B cell (primary cell): ENCODE measurements at regions not wholly inside any gene's neighbourhood (a gene's known extent, or its start where the extent isn't known, plus 50 kb on each side); places are given as distances from the start of the nearest gene placed in this dataset.
"Not testable (repeated sequence)": the region's sequence is repeated elsewhere in the genome, so short reads cannot be mapped to it uniquely, and the experiment has no call there.

Experiments
- ATAC-seq: fragments of 200-7000 bp; cut with Tn5 transposase; one replicate; pipeline ENCODE4 v1.10.0; 2021; ENCODE audit warnings: low read depth, mild to moderate bottlenecking, moderate number of reproducible peaks, moderate library complexity
- CTCF ChIA-PET: fragments of 350-600 bp; sonication (Branson Sonifier 250); formaldehyde crosslinking; loops from one replicate; lab custom pipeline; 2021; ENCODE audit warnings: antibody characterized with exemption, inconsistent platforms; lab: Charles Lee
- POLR2A ChIA-PET: fragments of 350-600 bp; sonication (Branson Sonifier 250); formaldehyde crosslinking; loops from one replicate; lab custom pipeline; 2021; ENCODE audit warnings: antibody characterized with exemption; lab: Charles Lee
- DNase-seq: peaks from one replicate; pipeline ENCODE4 v3.0.0; 2013
- H2AFZ ChIP-seq: 2 replicates; pipeline ENCODE4 v1.6.1; 2012; ENCODE audit warnings: mild to moderate bottlenecking, low read depth, low read length; ENCODE audit not compliant: insufficient read depth, poor library complexity, severe bottlenecking
- H3K27ac ChIP-seq, 2 donors: 1 replicate in 1 of 2; 2 replicates in 1 of 2; pipeline ENCODE4 v1.5.1; 2012 to 2013; ENCODE audit warnings: low read length in 2 of 2, mild to moderate bottlenecking in 2 of 2, moderate library complexity in 1 of 2
- H3K27me3 ChIP-seq, 4 experiments: fragments of 200-600 bp in 1 of 4; sonication (generic) in 1 of 4; replicated peaks in 1 of 4; 1 replicate in 2 of 4; 2 replicates in 2 of 4; pipeline versions ENCODE4 v1.6.1 to v1.7.0; 2013 to 2016; ENCODE audit warnings: low read length in 3 of 4, mild to moderate bottlenecking in 2 of 4, mixed read lengths in 1 of 4, moderate library complexity in 1 of 4; ENCODE audit not compliant: insufficient read depth in 4 of 4, control insufficient read depth in 3 of 4; ENCODE audit errors: control extremely low read depth in 1 of 4
- H3K36me3 ChIP-seq, 2 experiments: replicated peaks in 1 of 2; 1 replicate in 1 of 2; 2 replicates in 1 of 2; pipeline versions ENCODE4 v1.6.1 to v1.7.1; 2013; ENCODE audit warnings: low read length in 1 of 2; ENCODE audit not compliant: insufficient read depth in 2 of 2, control insufficient read depth in 1 of 2; ENCODE audit errors: control extremely low read depth in 1 of 2, extremely low read depth in 1 of 2
- H3K4me1 ChIP-seq, 2 donors: fragments of 200-600 bp in 1 of 2; sonication (generic) in 1 of 2; 1 replicate in 1 of 2; 2 replicates in 1 of 2; pipeline versions ENCODE4 v1.5.1 to v1.6.1; 2013 to 2017; ENCODE audit warnings: low read length in 2 of 2; ENCODE audit not compliant: control insufficient read depth in 2 of 2, insufficient read depth in 2 of 2
- H3K4me2 ChIP-seq: replicated peaks from 2 replicates; pipeline ENCODE3; 2012; ENCODE audit warnings: mild to moderate bottlenecking, low read depth, low read length; ENCODE audit not compliant: poor library complexity, severe bottlenecking
- H3K4me3 ChIP-seq, 5 experiments: fragments of 200-600 bp in 1 of 5; sonication (generic) in 1 of 5; 1 replicate in 3 of 5; 2 replicates in 2 of 5; pipeline versions ENCODE4 v1.5.1 to v1.7.0; 2011 to 2016; ENCODE audit warnings: low read length in 4 of 5, mild to moderate bottlenecking in 4 of 5, low read depth in 2 of 5, control low read depth in 1 of 5, moderate library complexity in 1 of 5; ENCODE audit not compliant: insufficient read depth in 1 of 5; ENCODE audit errors: control extremely low read depth in 1 of 5, extremely low read depth in 1 of 5
- H3K79me2 ChIP-seq: fragments of 200-600 bp; sonication (generic); one replicate; pipeline ENCODE4 v1.6.0; 2016; ENCODE audit warnings: low read length; ENCODE audit not compliant: control insufficient read depth, insufficient read depth
- H3K9ac ChIP-seq: fragments of 200-600 bp; sonication (generic); 2 replicates; pipeline ENCODE4 v1.6.1; 2017; ENCODE audit warnings: mild to moderate bottlenecking, low read length, moderate library complexity
- H3K9me3 ChIP-seq, 3 donors: one replicate each; pipeline versions ENCODE4 v1.6.1 to v1.7.1; 2013; ENCODE audit warnings: low read length in 2 of 3; ENCODE audit not compliant: control insufficient read depth in 2 of 3, insufficient read depth in 1 of 3; ENCODE audit errors: control extremely low read depth in 1 of 3
- H4K20me1 ChIP-seq: 2 replicates; pipeline ENCODE4 v1.6.0; 2012; ENCODE audit warnings: mild to moderate bottlenecking, low read length; ENCODE audit not compliant: insufficient read depth, control insufficient read depth, poor library complexity, severe bottlenecking
- H3K27ac Mint-ChIP-seq: one replicate; pipeline ENCODE4 v1.8.0; 2021; ENCODE audit warnings: mixed read lengths
- H3K27me3 Mint-ChIP-seq: one replicate; pipeline ENCODE4 v1.8.0; 2021; ENCODE audit warnings: mixed read lengths
- H3K4me1 Mint-ChIP-seq: one replicate; pipeline ENCODE4 v1.8.0; 2021; ENCODE audit warnings: mixed read lengths
- H3K4me3 Mint-ChIP-seq: one replicate; pipeline ENCODE4 v1.8.0; 2021; ENCODE audit warnings: mixed read lengths
- H3K9me3 Mint-ChIP-seq: one replicate; pipeline ENCODE4 v1.8.0; 2022; ENCODE audit warnings: mixed read lengths; ENCODE audit not compliant: insufficient read depth
- CTCF ChIP-seq: fragments of 200-600 bp; IDR thresholded peaks from one replicate; pipeline ENCODE4 v1.8.0; 2022; ENCODE audit warnings: antibody characterized with exemption, mild to moderate bottlenecking
- EZH2 ChIP-seq: IDR thresholded peaks from 2 replicates; pipeline ENCODE4 v1.6.1; 2012; ENCODE audit warnings: borderline replicate concordance, low read depth, mild to moderate bottlenecking, moderate library complexity, low read length; ENCODE audit not compliant: insufficient read depth, poor library complexity, severe bottlenecking
- WGBS: methylation state at CpG from one replicate; pipeline ENCODE4 v1.1.5; 2013; ENCODE audit warnings: missing lambda C conversion rate; ENCODE audit not compliant: insufficient coverage; 5-methylcytosine and 5-hydroxymethylcytosine counted together
- intact Hi-C: fragments of 100-400 bp; cut with micrococcal nuclease; formaldehyde crosslinking; loops from one replicate; pipeline ENCODE4 v1.10.0; 2022

DNA sequence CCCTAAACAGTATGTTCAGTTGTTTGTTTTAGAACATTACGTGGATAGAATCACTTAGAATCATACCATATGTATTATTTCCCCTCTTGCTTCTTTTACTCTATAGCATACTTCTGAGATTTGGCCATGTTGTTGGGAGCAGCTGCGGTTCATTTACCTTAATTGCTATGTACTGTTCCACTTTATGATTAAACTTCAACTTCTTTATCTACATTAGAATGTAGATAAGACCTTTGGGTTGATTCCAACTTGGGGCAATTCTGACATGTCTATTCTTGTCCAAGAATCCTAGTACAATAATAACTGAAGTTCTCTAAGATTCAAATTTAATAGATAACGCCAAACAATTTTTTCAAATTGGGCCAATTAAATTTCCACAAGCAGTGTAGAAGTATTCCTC lies 80.7 kb downstream of the GRIN2B start:
- Histone ChIP-seq H3K9ac (no peak overlapping the region), H2AFZ (no peak overlapping the region), H3K4me3 (no peak overlapping the region), H3K79me2 (no peaks in the 10 kb centered on the region), H3K4me2 (no peak overlapping the region), H4K20me1 (no peaks in the 10 kb centered on the region), H3K27me3 (peaks cover 0 to 3% (median 1%) of the 10 kb centered on the region in 4 experiments), H3K36me3 (no peaks in the 10 kb centered on the region), H3K27ac (no peak overlapping the region), H3K4me1 (no peaks in the 10 kb centered on the region), H3K9me3 (peaks cover 0 to 7% (median 0%) of the 10 kb centered on the region in 3 donors)
- ChIA-PET POLR2A (no interaction called here), CTCF (no interaction called here)
- intact Hi-C loops, result no loop called here
- Mint-ChIP-seq H3K4me3 (no peak overlapping the region), H3K4me1 (no peaks in the 10 kb centered on the region), H3K9me3 (peaks cover 5% of the 10 kb centered on the region), H3K27ac (no peak overlapping the region), H3K27me3 (peaks cover 10% of the 10 kb centered on the region)
- no CpG with 5 or more reads among the region's 3 CpGs for WGBS
- TF ChIP-seq EZH2 (no peak), CTCF (no peak)
- ATAC-seq (no peak), DNase-seq (no peak)

- H3K4me2 ChIP-seq, H3K9ac ChIP-seq, intact Hi-C loops, H3K4me1 Mint-ChIP-seq, H3K27ac ChIP-seq, H3K27ac Mint-ChIP-seq, H4K20me1 ChIP-seq, H3K4me1 ChIP-seq, CTCF ChIA-PET, H3K9me3 Mint-ChIP-seq, H3K36me3 ChIP-seq, H3K4me3 Mint-ChIP-seq, ATAC-seq, POLR2A ChIA-PET, DNase-seq, H3K27me3 Mint-ChIP-seq, H3K4me3 ChIP-seq, H3K27me3 ChIP-seq, H3K79me2 ChIP-seq, H3K9me3 ChIP-seq, H2AFZ ChIP-seq: not testable (repeated sequence)
- WGBS, result 74% methylated on average over 2 of the region's 5 CpGs
These were observed 83.0 kb downstream of the GRIN2B start for GRCh38 chr12:13898387-13898786.
